ENCODE measurements at regions not wholly inside any gene's neighbourhood (a gene's known extent, or its start where the extent isn't known, plus 50 kb on each side); places are given as distances from the start of the nearest gene placed in this dataset.
"Not testable (repeated sequence)": the region's sequence is repeated elsewhere in the genome, so short reads cannot be mapped to it uniquely, and the experiment has no call there.

GRCh38 chr5:108696951-108697715, 50.6 kb upstream of the FER start:
- no peak for DNase-seq (ENCODE audit: low spot score)

DNA sequence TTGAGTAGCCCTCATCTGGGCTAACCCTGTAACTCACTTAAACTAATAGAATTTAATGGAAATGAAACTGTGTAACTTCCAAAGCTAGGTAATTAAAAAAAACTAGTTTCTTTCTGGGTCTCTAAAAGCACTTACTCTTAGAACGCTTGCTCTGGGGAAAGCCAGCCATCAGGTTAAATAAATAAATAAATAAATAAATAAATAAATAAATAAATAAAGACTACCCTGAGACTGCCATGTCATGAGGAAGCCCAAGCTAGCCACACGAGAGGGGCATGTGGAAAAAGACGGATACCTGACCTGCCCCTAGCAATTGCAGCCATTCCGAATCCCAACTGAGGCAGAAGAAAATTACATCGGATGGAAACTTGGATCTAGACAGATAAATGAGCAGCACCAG, 51.3 kb upstream of the FER start:
- DNase-seq (ENCODE audit: low spot score): no peak

DNA sequence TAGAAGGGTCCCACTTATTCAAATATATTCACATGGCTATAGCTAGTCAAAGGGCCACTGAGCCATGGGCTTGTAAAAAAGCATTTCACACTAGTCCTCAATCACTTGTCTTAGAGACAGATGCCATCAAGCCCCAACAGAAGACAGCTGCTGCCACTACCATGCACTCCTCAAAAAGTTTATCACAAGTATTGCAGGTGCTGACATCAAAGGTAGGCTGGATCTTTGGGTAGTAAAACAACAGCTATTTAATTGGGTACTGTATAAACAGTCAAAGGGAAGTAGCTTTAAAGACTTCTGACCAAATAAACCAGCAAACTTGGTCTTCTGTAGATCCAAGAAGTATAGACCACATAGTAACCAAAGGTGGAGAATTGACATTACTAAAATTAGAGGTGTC, 59.2 kb upstream of the FER start:
- no peak for DNase-seq (ENCODE audit: low spot score)

DNA sequence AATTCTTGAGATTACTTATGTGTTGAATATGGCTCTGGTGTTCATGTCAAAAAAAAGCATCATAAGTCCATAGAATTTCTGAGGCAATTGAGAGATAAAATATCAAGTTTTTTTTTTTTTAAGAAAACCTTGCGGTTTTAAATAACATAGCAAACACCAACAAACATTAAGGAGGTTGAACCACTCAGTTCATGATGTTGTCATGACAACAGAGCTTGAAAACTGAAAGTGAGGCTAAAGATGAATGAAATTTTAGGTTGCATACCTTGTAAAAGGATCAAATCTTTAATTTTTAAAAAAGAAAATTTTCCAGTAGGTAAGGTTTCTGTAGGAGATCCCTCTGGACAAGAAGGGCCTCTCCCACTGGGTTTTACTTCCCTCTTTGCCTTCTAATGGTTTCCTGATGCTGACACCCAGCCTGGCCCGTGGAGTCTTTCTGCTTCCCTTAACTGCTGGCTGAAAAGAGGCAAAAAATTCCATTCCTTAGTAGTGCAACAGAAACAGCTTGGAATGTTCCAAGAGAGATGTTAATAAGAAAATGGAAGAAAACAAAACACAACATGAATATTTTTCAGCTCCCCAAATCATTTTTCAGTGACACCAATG, 60.0 kb upstream of the FER start:
- no peak for DNase-seq (ENCODE audit: low spot score)

GRCh38 chr5:108686676-108687075, 61.0 kb upstream of the FER start:
- DNase-seq (ENCODE audit: low spot score): no peak

GRCh38 chr5:108685448-108686216, 62.1 kb upstream of the FER start:
- DNase-seq (ENCODE audit: low spot score): not testable (repeated sequence)

DNA sequence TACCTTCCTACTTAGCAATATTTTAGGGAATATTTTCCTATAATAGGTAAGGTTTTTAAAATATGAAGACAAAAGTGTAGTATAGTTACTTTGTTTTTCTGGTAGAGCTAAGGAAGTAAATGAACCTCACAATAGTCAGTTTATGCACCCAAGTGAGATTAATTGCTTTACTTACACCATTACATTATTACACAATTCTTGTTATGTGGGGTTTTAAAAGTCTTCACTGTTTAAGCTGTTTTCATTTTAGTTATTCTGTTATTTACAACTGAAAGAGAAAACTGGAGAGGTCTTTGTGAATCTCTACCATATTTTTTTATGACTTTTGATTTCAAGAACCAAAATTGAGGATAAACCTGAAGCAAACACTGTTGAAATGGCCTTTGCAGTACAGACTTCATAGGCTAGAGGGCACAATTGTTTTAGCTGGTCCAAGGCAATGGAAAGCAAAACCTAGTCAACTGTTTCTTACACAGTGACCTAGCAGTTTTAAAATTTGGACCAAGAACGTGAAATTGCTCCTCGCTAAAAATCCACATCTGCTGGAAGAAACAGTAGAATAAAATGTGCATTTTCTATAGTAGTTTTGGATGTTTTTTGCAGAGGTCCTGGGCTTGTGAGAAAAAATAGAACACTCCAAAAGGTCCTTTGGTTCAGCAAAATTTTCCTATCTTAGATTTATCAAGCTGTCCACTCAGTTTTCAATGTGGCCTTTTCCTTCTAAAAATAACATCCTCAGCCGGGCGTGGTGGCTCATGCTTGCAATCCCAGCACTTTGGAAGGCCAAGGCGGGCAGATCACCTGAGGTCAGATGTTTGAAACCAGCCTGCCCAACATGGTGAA, 66.4 kb upstream of the FER start:
- DNase-seq (ENCODE audit: low spot score): peak; percentile 23

GRCh38 chr5:108678091-108678490, 69.6 kb upstream of the FER start:
- no peak for DNase-seq (ENCODE audit: low spot score)

DNA sequence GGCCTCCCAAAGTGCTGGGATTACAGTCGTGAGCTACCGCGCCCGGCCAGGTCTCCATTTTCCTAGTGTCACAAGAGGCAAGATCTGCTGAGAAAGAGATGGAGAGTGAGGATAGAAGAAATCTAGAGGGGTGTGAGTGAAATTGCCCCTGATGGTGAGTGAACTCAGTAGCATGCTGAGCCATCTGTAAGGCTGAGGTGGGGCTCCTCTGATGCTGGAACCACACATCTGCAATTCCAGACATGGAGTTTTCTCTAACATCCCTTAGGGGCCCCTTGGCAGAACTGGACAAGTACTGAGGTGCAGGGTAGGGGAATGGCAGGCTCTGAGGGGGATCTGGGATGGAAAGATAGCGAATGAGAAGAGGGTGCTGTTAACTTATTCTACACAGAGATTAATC, 72.0 kb upstream of the FER start:
- DNase-seq (ENCODE audit: low spot score): no peak

DNA sequence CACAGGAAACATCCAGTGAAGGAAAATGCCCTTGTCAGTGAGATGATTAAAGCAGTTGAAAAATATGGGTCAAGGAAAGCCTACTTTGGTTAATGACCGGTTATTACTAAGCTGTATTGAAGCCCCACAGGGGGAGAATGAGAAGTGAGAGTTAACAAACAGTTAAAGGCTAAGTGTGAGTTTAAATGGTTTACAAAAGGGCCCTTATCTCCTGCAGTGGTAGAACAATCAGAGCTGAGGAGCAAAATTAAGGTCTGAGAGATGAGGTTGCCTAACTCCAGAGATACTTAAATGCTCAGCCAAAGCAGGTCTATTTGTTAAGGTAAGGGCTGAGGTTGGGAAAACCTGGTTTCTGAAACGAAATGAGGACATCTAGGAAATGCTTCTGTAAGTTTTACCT, 75.1 kb upstream of the FER start:
- DNase-seq (ENCODE audit: low spot score): no peak

DNA sequence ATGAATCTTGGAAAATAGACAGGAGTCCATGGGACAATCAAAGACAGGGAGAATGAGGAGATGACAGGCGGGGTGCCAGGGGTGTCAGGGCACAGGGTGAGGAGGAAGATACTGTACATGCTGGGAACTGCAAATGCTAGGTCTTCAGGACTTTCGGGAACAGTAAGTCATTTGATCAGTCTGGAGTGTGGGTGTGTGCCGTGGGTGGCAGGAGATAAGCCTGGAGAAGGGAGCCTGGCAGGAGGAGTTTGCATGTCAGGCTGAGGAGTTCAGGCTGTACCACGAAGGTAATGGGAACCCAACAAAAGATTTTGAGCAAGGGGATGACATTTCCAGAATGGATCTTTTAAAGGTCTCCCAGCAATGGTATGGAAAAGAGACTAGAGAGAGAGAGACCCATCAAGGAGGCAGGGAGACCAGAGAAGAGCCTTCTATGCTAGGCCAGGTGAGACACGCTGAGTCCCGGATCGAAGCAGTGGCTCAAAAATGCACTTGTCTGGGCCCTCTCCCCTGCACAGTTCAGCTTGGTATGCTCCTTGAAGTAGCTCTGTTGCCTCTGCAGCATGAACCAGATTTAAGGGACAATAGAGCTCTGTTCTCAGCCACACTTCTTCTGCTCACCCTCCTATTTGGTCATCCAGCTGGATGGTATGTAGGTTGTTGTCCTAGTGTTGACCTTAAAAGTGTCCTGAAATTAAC, 77.0 kb upstream of the FER start:
- DNase-seq (ENCODE audit: low spot score): no peak

DNA sequence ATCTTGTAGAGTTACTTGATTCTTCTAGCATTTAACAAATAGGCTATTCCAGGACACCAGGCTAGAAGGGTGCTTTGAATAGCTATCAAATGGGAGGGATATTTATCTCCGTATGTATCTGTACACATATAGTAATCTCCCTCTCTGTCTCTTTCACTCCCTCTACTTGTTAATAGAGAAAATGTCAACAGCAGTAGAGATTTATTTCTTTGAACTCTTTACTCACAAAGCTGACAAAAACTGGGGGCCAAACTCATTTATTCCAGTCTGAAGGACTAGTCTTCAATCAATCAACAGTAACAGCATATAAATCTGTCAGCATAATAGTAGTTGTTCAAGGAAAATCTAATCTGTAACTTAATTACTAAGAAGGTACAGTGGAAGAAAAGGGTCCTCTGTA, 78.2 kb upstream of the FER start:
- no peak for DNase-seq (ENCODE audit: low spot score)

GRCh38 chr5:108661590-108662219, 86.0 kb upstream of the FER start:
- DNase-seq (ENCODE audit: low spot score): no peak

- no peak for DNase-seq (ENCODE audit: low spot score)
Measured at GRCh38 chr5:108661024-108661423, 86.7 kb upstream of the FER start.

DNA sequence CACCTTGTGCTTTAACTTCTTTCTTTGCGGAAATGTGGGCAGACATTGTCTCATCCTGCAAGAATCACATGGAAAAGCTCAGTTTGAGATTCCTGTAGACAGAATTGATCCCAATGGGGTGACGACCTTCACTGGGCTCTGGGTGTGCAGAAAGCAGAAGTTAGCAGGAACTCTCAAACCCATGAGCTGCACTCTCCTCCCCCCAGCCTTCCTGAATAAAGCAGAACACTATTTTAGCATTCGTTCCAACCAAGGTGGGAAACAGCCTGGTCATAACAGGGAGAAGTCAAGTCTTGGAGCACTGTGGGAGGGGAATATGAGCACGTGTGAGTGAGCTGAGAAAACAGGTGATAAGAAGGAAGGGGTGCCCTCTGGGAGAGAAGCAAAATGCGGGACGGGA, 87.4 kb upstream of the FER start:
- DNase-seq (ENCODE audit: low spot score): no peak

DNA sequence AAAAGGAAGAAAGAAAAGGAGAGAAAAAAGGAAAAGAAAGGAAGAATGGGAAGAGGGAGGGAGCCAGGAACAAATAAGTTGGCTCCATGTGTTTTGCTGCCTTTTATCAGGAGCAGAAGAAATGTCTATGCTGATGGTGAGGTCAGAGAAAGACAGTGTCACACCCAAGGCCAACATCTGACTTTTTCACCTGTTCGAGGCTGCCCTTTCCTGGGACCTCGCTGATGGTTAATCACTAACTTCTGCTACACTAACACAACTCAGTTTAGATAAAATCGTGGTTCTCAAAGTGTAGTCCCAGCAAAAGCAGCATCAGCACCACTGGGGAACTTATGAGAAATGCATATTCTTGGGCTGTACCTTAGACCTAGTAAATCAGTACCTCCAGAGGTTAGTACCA, 88.2 kb upstream of the FER start:
- no peak for DNase-seq (ENCODE audit: low spot score)

DNA sequence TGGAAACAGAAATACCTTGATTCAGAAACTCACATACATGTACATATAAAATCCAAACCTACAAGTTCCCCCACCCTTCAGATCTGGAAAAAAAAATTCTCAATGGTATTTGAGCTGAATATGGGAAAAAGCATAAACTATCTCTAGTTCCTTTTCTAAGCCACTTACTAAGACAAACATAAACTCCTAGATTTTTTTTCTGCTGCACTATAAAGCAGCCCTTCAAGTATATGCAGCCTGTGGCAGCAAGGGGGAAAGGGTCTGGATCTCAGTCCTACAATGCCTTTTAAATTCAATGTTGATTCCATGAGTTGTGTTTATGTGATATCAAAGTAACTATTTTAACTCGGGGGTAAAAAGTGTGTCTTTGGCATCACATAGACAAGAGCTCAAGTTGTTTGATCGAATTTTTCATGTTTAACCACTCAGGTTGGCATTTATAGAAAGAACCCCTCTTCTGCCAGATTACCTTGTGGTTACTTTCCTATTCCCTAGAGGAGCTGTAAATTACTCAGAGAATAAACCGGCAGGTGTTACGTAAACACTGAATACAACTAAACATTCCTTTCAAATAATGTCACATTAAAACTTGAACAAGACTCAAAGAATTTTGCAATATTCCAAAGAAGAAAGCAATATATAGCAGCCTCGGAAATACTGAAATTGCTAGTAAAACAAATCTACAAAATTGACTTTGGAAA, 91.8 kb upstream of the FER start:
- no peak for DNase-seq (ENCODE audit: low spot score)

GRCh38 chr5:108654051-108654450, 93.6 kb upstream of the FER start:
- no peak for DNase-seq (ENCODE audit: low spot score)

DNA sequence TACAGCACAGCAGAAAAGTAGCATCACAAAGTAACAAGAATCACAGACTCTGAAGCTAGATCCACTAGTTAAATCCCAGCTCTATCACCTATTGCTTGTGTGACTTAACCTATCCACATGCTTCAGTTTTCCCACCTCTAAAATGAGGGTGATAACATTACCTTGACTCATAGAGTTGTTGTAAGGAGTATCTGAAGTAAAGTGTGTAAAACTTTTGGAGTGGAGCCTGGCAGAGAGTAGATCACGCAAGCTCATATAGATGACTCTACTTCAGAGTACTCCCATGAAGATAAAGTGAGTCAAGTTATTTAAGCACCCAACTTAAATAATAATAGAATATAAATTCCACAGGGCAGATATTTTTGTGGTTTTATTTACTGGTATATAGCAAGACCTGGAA, 94.5 kb upstream of the FER start:
- no peak for DNase-seq (ENCODE audit: low spot score)

- no peak for DNase-seq (ENCODE audit: low spot score)
Measured at GRCh38 chr5:108650997-108651396, 96.7 kb upstream of the FER start.

- no peak for DNase-seq (ENCODE audit: low spot score)
Measured at GRCh38 chr5:108649646-108650045, 98.1 kb upstream of the FER start.
